Panc1 (cell line): ENCODE measurements at regions not wholly inside any gene's neighbourhood (a gene's known extent, or its start where the extent isn't known, plus 50 kb on each side); places are given as distances from the start of the nearest gene placed in this dataset.

Experiments
- REST ChIP-seq, 2 experiments: IDR thresholded peaks; 2 replicates each; pipeline ENCODE4 v1.6.1; 2011 to 2012; ENCODE audit warnings: low read depth in 2 of 2, control low read depth in 1 of 2, low read length in 1 of 2, mild to moderate bottlenecking in 1 of 2, moderate library complexity in 1 of 2; ENCODE audit not compliant: insufficient read depth in 1 of 2
- TF ChIP-seq, protein P1 (sequence below): fragments of 450-650 bp; IDR thresholded peaks from 2 replicates; pipeline ENCODE4 v1.5.1; 2017; ENCODE audit warnings: mild to moderate bottlenecking

DNA sequence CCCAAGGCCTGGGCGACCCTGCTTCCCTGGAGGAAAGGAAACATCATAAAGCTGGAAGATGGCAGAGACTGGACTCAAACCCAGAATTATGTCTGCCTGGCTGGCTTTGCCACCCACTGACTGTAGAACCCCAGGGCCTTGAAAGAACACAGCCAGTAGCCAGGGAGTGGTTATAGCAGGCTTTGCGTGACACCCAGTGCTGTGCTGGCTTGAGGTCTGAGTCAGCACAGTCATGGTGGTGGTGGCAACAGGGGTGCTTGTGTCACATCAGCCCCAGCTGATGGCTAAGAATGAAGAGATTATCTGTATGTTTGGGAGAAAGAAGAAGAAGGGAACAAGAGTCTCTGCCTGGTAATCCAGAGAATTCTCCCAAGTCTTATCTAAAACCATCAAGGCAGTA is 178.8 kb upstream of the SPIN4 start:
- TF ChIP-seq, protein P1, sequence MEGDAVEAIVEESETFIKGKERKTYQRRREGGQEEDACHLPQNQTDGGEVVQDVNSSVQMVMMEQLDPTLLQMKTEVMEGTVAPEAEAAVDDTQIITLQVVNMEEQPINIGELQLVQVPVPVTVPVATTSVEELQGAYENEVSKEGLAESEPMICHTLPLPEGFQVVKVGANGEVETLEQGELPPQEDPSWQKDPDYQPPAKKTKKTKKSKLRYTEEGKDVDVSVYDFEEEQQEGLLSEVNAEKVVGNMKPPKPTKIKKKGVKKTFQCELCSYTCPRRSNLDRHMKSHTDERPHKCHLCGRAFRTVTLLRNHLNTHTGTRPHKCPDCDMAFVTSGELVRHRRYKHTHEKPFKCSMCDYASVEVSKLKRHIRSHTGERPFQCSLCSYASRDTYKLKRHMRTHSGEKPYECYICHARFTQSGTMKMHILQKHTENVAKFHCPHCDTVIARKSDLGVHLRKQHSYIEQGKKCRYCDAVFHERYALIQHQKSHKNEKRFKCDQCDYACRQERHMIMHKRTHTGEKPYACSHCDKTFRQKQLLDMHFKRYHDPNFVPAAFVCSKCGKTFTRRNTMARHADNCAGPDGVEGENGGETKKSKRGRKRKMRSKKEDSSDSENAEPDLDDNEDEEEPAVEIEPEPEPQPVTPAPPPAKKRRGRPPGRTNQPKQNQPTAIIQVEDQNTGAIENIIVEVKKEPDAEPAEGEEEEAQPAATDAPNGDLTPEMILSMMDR, result no peak
- no peak for TF ChIP-seq REST (IDR thresholded peaks at IDR 0.05; ENCODE audit: insufficient read depth in 1 of 2, low read depth in 2 of 2, low read length in 1 of 2)
